GM12892 (cell line): ENCODE measurements at regions not wholly inside any gene's neighbourhood (a gene's known extent, or its start where the extent isn't known, plus 50 kb on each side); places are given as distances from the start of the nearest gene placed in this dataset.

Experiments
- POLR2A ChIP-seq: IDR thresholded peaks from 2 replicates; pipeline ENCODE4 v1.6.1; 2011; ENCODE audit warnings: low read depth, low read length, control low read depth
- POLR2AphosphoS5 ChIP-seq: IDR thresholded peaks from 2 replicates; pipeline ENCODE4 v1.6.1; 2011; ENCODE audit warnings: low read depth, low read length, control low read depth

- TF ChIP-seq POLR2AphosphoS5 = no peak
- no peak for TF ChIP-seq POLR2A
These were observed 425.0 kb downstream of the LRRIQ3 start for GRCh38 chr1:73772941-73773340.
